ENCODE measurements at regions not wholly inside any gene's neighbourhood (a gene's known extent, or its start where the extent isn't known, plus 50 kb on each side); places are given as distances from the start of the nearest gene placed in this dataset.
A peak's percentile ranks its signal among the peaks of the same experiment; 100 is the strongest.

- no peak for ATAC-seq
- DNase-seq: no peak
Measured at GRCh38 chr7:98515201-98515600, 101.9 kb upstream of the NPTX2 start.

- ATAC-seq (no peak), DNase-seq (no peak)
Measured at GRCh38 chr7:98514211-98515031, 102.7 kb upstream of the NPTX2 start.

GRCh38 chr7:98511175-98511574 is 105.9 kb upstream of the NPTX2 start:
- no peak for DNase-seq
- no peak for ATAC-seq

- DNase-seq (no peak), ATAC-seq (no peak)
Measured at GRCh38 chr7:98509836-98510235, 107.2 kb upstream of the NPTX2 start.

- DNase-seq (no peak), ATAC-seq (no peak)
Measured at GRCh38 chr7:98506471-98506870, 105.6 kb upstream of the BAIAP2L1 start.

GRCh38 chr7:98500764-98501163 is 99.9 kb upstream of the BAIAP2L1 start:
- DNase-seq: no peak
- no peak for ATAC-seq

- DNase-seq (no peak), ATAC-seq (no peak)
Measured at GRCh38 chr7:98496618-98497017, 95.7 kb upstream of the BAIAP2L1 start.

- no peak for ATAC-seq
Measured at GRCh38 chr7:98495200-98495955, 94.5 kb upstream of the BAIAP2L1 start.

GRCh38 chr7:98493030-98493778 is 92.3 kb upstream of the BAIAP2L1 start:
- no peak for DNase-seq
- ATAC-seq: no peak

More at GRCh38 chr7:98495200-98495955, 94.5 kb upstream of the BAIAP2L1 start:
- DNase-seq: no peak

- no peak for ATAC-seq
Measured at GRCh38 chr7:98488167-98488566, 87.3 kb upstream of the BAIAP2L1 start.

GRCh38 chr7:98483964-98484545 is 83.2 kb upstream of the BAIAP2L1 start:
- ATAC-seq: no peak
- no peak for DNase-seq

More at GRCh38 chr7:98488167-98488566, 87.3 kb upstream of the BAIAP2L1 start:
- DNase-seq: no peak

GRCh38 chr7:98483276-98483963 is 82.5 kb upstream of the BAIAP2L1 start:
- DNase-seq (no peak), ATAC-seq (no peak)

GRCh38 chr7:98479318-98479717 is 78.4 kb upstream of the BAIAP2L1 start:
- ATAC-seq (no peak), DNase-seq (no peak)

- ATAC-seq: no peak
- no peak for DNase-seq
Measured at GRCh38 chr7:98475352-98475751, 74.5 kb upstream of the BAIAP2L1 start.

GRCh38 chr7:98474558-98474957 is 73.7 kb upstream of the BAIAP2L1 start:
- no peak for DNase-seq
- ATAC-seq: no peak

GRCh38 chr7:98472521-98472954 is 71.6 kb upstream of the BAIAP2L1 start:
- ATAC-seq: no peak

GRCh38 chr7:98470485-98471240 is 69.8 kb upstream of the BAIAP2L1 start:
- ATAC-seq (no peak), DNase-seq (peak; percentile 42)

More at GRCh38 chr7:98472521-98472954, 71.6 kb upstream of the BAIAP2L1 start:
- no peak for DNase-seq

- DNase-seq: no peak
- no peak for ATAC-seq
Measured at GRCh38 chr7:98469088-98469487, 68.2 kb upstream of the BAIAP2L1 start.

- ATAC-seq (no peak), DNase-seq (no peak)
Measured at GRCh38 chr7:98467570-98468312, 66.9 kb upstream of the BAIAP2L1 start.

- DNase-seq (no peak), ATAC-seq (no peak)
Measured at GRCh38 chr7:98465022-98465421, 64.1 kb upstream of the BAIAP2L1 start.

Measured in stimulated activated naive CD8-positive, alpha-beta T cell treated with anti-CD3 and anti-CD28 coated beads, Interleukin-15, Interleukin-2, amounts not matched to agents 100 U/mL and 50 U/mL, for 24 hours (primary cell).